ENCODE measurements at regions not wholly inside any gene's neighbourhood (a gene's known extent, or its start where the extent isn't known, plus 50 kb on each side); places are given as distances from the start of the nearest gene placed in this dataset.

GRCh38 chr13:78826936-78827335 lies 168.0 kb upstream of the OBI1 start:
- Histone ChIP-seq H3K9me2 (replicated peaks; ENCODE audit: insufficient read depth, low read length) (no peaks in the 10 kb centered on the region), H3K4me3 (ENCODE audit: insufficient read depth, low read length, poor library complexity, severe bottlenecking) (no peak overlapping the region), H3F3A (ENCODE audit: insufficient read depth) (no peaks in the 10 kb centered on the region), H3K36me3 (ENCODE audit: low read length) (no peaks in the 10 kb centered on the region), H3K27me3 (ENCODE audit: low read length) (no peaks in the 10 kb centered on the region), H2AFZ (ENCODE audit: low read depth, low read length, severe bottlenecking) (no peak overlapping the region), H3K4me2 (ENCODE audit: low read depth, low read length, poor library complexity, severe bottlenecking) (no peak overlapping the region), H3K9ac (ENCODE audit: low read length) (no peak overlapping the region), H3K27ac (ENCODE audit: low read depth, low read length) (no peak overlapping the region), H3K9me3 (ENCODE audit: insufficient read depth, low read length) (no peaks in the 10 kb centered on the region), H3K79me2 (ENCODE audit: insufficient read depth, low read length) (no peaks in the 10 kb centered on the region), H4K20me1 (ENCODE audit: low read depth, low read length) (no peaks in the 10 kb centered on the region)
- TF ChIP-seq EZH2phosphoT487 (conservative IDR thresholded peaks at IDR 0.05; ENCODE audit: low read length), result no peak
- TF ChIP-seq, protein P1, sequence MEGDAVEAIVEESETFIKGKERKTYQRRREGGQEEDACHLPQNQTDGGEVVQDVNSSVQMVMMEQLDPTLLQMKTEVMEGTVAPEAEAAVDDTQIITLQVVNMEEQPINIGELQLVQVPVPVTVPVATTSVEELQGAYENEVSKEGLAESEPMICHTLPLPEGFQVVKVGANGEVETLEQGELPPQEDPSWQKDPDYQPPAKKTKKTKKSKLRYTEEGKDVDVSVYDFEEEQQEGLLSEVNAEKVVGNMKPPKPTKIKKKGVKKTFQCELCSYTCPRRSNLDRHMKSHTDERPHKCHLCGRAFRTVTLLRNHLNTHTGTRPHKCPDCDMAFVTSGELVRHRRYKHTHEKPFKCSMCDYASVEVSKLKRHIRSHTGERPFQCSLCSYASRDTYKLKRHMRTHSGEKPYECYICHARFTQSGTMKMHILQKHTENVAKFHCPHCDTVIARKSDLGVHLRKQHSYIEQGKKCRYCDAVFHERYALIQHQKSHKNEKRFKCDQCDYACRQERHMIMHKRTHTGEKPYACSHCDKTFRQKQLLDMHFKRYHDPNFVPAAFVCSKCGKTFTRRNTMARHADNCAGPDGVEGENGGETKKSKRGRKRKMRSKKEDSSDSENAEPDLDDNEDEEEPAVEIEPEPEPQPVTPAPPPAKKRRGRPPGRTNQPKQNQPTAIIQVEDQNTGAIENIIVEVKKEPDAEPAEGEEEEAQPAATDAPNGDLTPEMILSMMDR (IDR thresholded peaks at IDR 0.05; ENCODE audit: insufficient read depth, low read length, poor library complexity, severe bottlenecking), result no peak

GRCh38 chr13:78826312-78826711 lies 167.4 kb upstream of the OBI1 start:
- H3K27me3 ChIP-seq (ENCODE audit: low read length), result no peaks in the 10 kb centered on the region
- H3K27ac ChIP-seq (ENCODE audit: low read depth, low read length), result no peak overlapping the region
- no peak overlapping the region for H2AFZ ChIP-seq (ENCODE audit: low read depth, low read length, severe bottlenecking)
- H3K9me2 ChIP-seq (replicated peaks; ENCODE audit: insufficient read depth, low read length), result no peaks in the 10 kb centered on the region
- no peaks in the 10 kb centered on the region for H3K9me3 ChIP-seq (ENCODE audit: insufficient read depth, low read length)
- no peak for TF ChIP-seq EZH2phosphoT487 (conservative IDR thresholded peaks at IDR 0.05; ENCODE audit: low read length)
- TF ChIP-seq, protein P1 (IDR thresholded peaks at IDR 0.05; ENCODE audit: insufficient read depth, low read length, poor library complexity, severe bottlenecking), result no peak
- H3F3A ChIP-seq (ENCODE audit: insufficient read depth), result no peaks in the 10 kb centered on the region
- H3K36me3 ChIP-seq (ENCODE audit: low read length), result no peaks in the 10 kb centered on the region
- H3K79me2 ChIP-seq (ENCODE audit: insufficient read depth, low read length), result no peaks in the 10 kb centered on the region
- H3K4me3 ChIP-seq (ENCODE audit: insufficient read depth, low read length, poor library complexity, severe bottlenecking), result no peak overlapping the region
- no peak overlapping the region for H3K9ac ChIP-seq (ENCODE audit: low read length)
- no peaks in the 10 kb centered on the region for H4K20me1 ChIP-seq (ENCODE audit: low read depth, low read length)
- H3K4me2 ChIP-seq (ENCODE audit: low read depth, low read length, poor library complexity, severe bottlenecking), result no peak overlapping the region

DNA sequence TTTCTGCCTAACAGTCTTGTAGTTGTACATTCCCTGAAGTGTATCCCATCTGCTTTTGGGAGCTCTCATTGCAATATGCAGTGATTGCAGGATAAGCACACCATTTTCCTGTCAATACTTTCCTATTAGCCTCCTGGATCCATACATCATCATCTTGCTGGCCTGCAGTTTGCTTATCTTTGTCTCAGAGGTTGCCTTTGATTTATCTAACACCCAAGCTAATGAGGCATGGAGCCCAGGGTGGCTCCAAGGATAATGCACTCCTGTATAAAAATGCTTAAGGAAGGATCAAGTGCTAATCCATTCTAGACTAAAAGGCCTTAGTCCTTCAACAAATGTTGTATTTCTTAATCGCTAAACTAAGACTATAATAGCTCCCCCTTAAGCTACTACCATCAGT lies 161.6 kb upstream of the OBI1 start:
- H3F3A ChIP-seq (ENCODE audit: insufficient read depth), result no peaks in the 10 kb centered on the region
- no peak for TF ChIP-seq EZH2phosphoT487 (conservative IDR thresholded peaks at IDR 0.05; ENCODE audit: low read length)
- TF ChIP-seq, protein P1 (IDR thresholded peaks at IDR 0.05; ENCODE audit: insufficient read depth, low read length, poor library complexity, severe bottlenecking), result no peak
- H3K79me2 ChIP-seq (ENCODE audit: insufficient read depth, low read length), result no peaks in the 10 kb centered on the region
- H3K27ac ChIP-seq (ENCODE audit: low read depth, low read length), result no peak overlapping the region
- H2AFZ ChIP-seq (ENCODE audit: low read depth, low read length, severe bottlenecking), result no peak overlapping the region
- no peaks in the 10 kb centered on the region for H3K9me2 ChIP-seq (replicated peaks; ENCODE audit: insufficient read depth, low read length)
- H3K36me3 ChIP-seq (ENCODE audit: low read length), result no peaks in the 10 kb centered on the region
- no peak overlapping the region for H3K4me2 ChIP-seq (ENCODE audit: low read depth, low read length, poor library complexity, severe bottlenecking)
- no peaks in the 10 kb centered on the region for H4K20me1 ChIP-seq (ENCODE audit: low read depth, low read length)
- no peaks in the 10 kb centered on the region for H3K9me3 ChIP-seq (ENCODE audit: insufficient read depth, low read length)
- H3K9ac ChIP-seq (ENCODE audit: low read length), result no peak overlapping the region
- H3K27me3 ChIP-seq (ENCODE audit: low read length), result no peaks in the 10 kb centered on the region
- H3K4me3 ChIP-seq (ENCODE audit: insufficient read depth, low read length, poor library complexity, severe bottlenecking), result no peak overlapping the region
